ENCODE measurements at regions not wholly inside any gene's neighbourhood (a gene's known extent, or its start where the extent isn't known, plus 50 kb on each side); places are given as distances from the start of the nearest gene placed in this dataset.

GRCh38 chr6:54640911-54641310 lies 205.7 kb upstream of the FAM83B start:
- DNase-seq, result no peak

- DNase-seq, result peak; percentile 9
Observed at GRCh38 chr6:54646069-54646950, 200.3 kb upstream of the FAM83B start.

GRCh38 chr6:54646951-54647664 lies 199.5 kb upstream of the FAM83B start:
- no peak for DNase-seq

GRCh38 chr6:54654381-54654780 lies 192.2 kb upstream of the FAM83B start:
- no peak for DNase-seq

GRCh38 chr6:54655162-54655561 lies 191.4 kb upstream of the FAM83B start:
- DNase-seq, result no peak

- no peak for DNase-seq
Observed at GRCh38 chr6:54665278-54665677, 181.3 kb upstream of the FAM83B start.

- no peak for DNase-seq
Observed at GRCh38 chr6:54680531-54680930, 166.0 kb upstream of the FAM83B start.

GRCh38 chr6:54681267-54681666 lies 165.3 kb upstream of the FAM83B start:
- DNase-seq, result no peak

- no peak for DNase-seq
Observed at GRCh38 chr6:54681987-54682386, 164.6 kb upstream of the FAM83B start.

GRCh38 chr6:54689620-54690019 lies 157.0 kb upstream of the FAM83B start:
- DNase-seq, result no peak

- no peak for DNase-seq
Observed at GRCh38 chr6:54690596-54690995, 156.0 kb upstream of the FAM83B start.

- no peak for DNase-seq
Observed at GRCh38 chr6:54694928-54695532, 151.5 kb upstream of the FAM83B start.

GRCh38 chr6:54695815-54696214 lies 150.8 kb upstream of the FAM83B start:
- no peak for DNase-seq

- DNase-seq, result no peak
Observed at GRCh38 chr6:54697424-54697823, 149.1 kb upstream of the FAM83B start.

- no peak for DNase-seq
Observed at GRCh38 chr6:54698974-54699373, 147.6 kb upstream of the FAM83B start.

- DNase-seq, result no peak
Observed at GRCh38 chr6:54700158-54700557, 146.4 kb upstream of the FAM83B start.

- no peak for DNase-seq
Observed at GRCh38 chr6:54702772-54703171, 143.8 kb upstream of the FAM83B start.

GRCh38 chr6:54706391-54706790 lies 140.2 kb upstream of the FAM83B start:
- DNase-seq, result no peak

- no peak for DNase-seq
Observed at GRCh38 chr6:54706844-54707605, 139.5 kb upstream of the FAM83B start.

- DNase-seq, result peak; percentile 61
Observed at GRCh38 chr6:54710456-54710855, 136.1 kb upstream of the FAM83B start.

- DNase-seq, result no peak
Observed at GRCh38 chr6:54716010-54716409, 130.6 kb upstream of the FAM83B start.

GRCh38 chr6:54716877-54717276 lies 129.7 kb upstream of the FAM83B start:
- DNase-seq, result no peak
